Mesenchymal stem cell (in vitro differentiated cells and primary cell): ENCODE measurements at regions not wholly inside any gene's neighbourhood (a gene's known extent, or its start where the extent isn't known, plus 50 kb on each side); places are given as distances from the start of the nearest gene placed in this dataset.

Experiments
- DNase-seq: peaks from one replicate; pipeline ENCODE4 v3.0.0-alpha.2; 2013
- H2AFZ ChIP-seq: one replicate; pipeline ENCODE4 v1.6.1; 2013; ENCODE audit warnings: low read depth, mild to moderate bottlenecking, control low read depth, inconsistent platforms, low read length, moderate library complexity
- H2AK5ac ChIP-seq: 2 replicates; pipeline ENCODE4 v1.6.1; 2013; ENCODE audit warnings: low read length, moderate library complexity, mild to moderate bottlenecking, inconsistent platforms; ENCODE audit not compliant: severe bottlenecking
- H2BK120ac ChIP-seq: one replicate; pipeline ENCODE4 v1.6.1; 2013; ENCODE audit warnings: low read depth, mild to moderate bottlenecking, inconsistent platforms, low read length, moderate library complexity
- H2BK12ac ChIP-seq, 2 experiments: one replicate each; pipeline ENCODE4 v1.6.1; 2013; ENCODE audit warnings: inconsistent platforms in 2 of 2, low read length in 2 of 2, mild to moderate bottlenecking in 2 of 2, moderate library complexity in 2 of 2, control low read depth in 1 of 2
- H2BK15ac ChIP-seq: one replicate; pipeline ENCODE4 v1.6.1; 2013; ENCODE audit warnings: mild to moderate bottlenecking, low read depth, inconsistent platforms; ENCODE audit not compliant: poor library complexity, severe bottlenecking
- H2BK5ac ChIP-seq: 2 replicates; pipeline ENCODE4 v1.6.1; 2013; ENCODE audit warnings: low read depth, mild to moderate bottlenecking, low read length, control low read depth, inconsistent platforms; ENCODE audit not compliant: poor library complexity, severe bottlenecking
- H3K14ac ChIP-seq, 2 experiments: one replicate each; pipeline ENCODE4 v1.6.1; 2013; ENCODE audit warnings: inconsistent platforms in 2 of 2, low read length in 2 of 2, control low read depth in 1 of 2, mild to moderate bottlenecking in 1 of 2, moderate library complexity in 1 of 2
- H3K18ac ChIP-seq, 2 experiments: one replicate each; pipeline ENCODE4 v1.6.1; 2013; ENCODE audit warnings: inconsistent platforms in 2 of 2, low read length in 2 of 2, control low read depth in 1 of 2, low read depth in 1 of 2, mild to moderate bottlenecking in 1 of 2
- H3K23ac ChIP-seq, 2 experiments: one replicate each; pipeline ENCODE4 v1.6.1; 2013; ENCODE audit warnings: inconsistent platforms in 2 of 2, low read length in 2 of 2, mild to moderate bottlenecking in 2 of 2, moderate library complexity in 2 of 2, control low read depth in 1 of 2
- H3K27ac ChIP-seq: 2 replicates; pipeline ENCODE4 v1.5.1; 2013; ENCODE audit warnings: mild to moderate bottlenecking, moderate library complexity, low read length, control low read depth, inconsistent platforms; ENCODE audit not compliant: poor library complexity, severe bottlenecking
- H3K27me3 ChIP-seq, 2 experiments: 2 replicates each; pipeline versions ENCODE4 v1.6.1 to v1.7.0; 2013; ENCODE audit warnings: low read length in 2 of 2, mild to moderate bottlenecking in 2 of 2, moderate library complexity in 2 of 2, control low read depth in 1 of 2, inconsistent platforms in 1 of 2; ENCODE audit not compliant: control insufficient read depth in 1 of 2, insufficient read depth in 1 of 2
- H3K36me3 ChIP-seq, 2 experiments: 2 replicates each; pipeline versions ENCODE4 v1.6.1 to v1.7.0; 2013; ENCODE audit warnings: low read length in 2 of 2, control low read depth in 1 of 2, inconsistent platforms in 1 of 2, low read depth in 1 of 2, mild to moderate bottlenecking in 1 of 2; ENCODE audit not compliant: insufficient read depth in 2 of 2, control insufficient read depth in 1 of 2
- H3K4ac ChIP-seq, 2 experiments: one replicate each; pipeline ENCODE4 v1.6.1; 2013; ENCODE audit warnings: inconsistent platforms in 2 of 2, low read length in 2 of 2, mild to moderate bottlenecking in 2 of 2, moderate library complexity in 2 of 2, control low read depth in 1 of 2, low read depth in 1 of 2
- H3K4me1 ChIP-seq: 2 replicates; pipeline ENCODE4 v1.6.1; 2013; ENCODE audit warnings: low read depth, low read length, control low read depth; ENCODE audit not compliant: control insufficient read depth, insufficient read depth
- H3K4me2 ChIP-seq: 2 replicates; pipeline ENCODE4 v1.6.1; 2013; ENCODE audit warnings: low read length, mild to moderate bottlenecking, inconsistent platforms; ENCODE audit not compliant: poor library complexity, severe bottlenecking
- H3K4me3 ChIP-seq, 2 experiments: 2 replicates each; pipeline versions ENCODE4 v1.5.1 to v1.7.0; 2013; ENCODE audit warnings: low read length in 2 of 2, mild to moderate bottlenecking in 2 of 2, control low read depth in 1 of 2, low read depth in 1 of 2; ENCODE audit not compliant: insufficient read depth in 1 of 2
- H3K79me1 ChIP-seq: replicated peaks from 2 replicates; pipeline ENCODE4 v1.6.1; 2013; ENCODE audit warnings: mild to moderate bottlenecking, control low read depth, low read length, inconsistent platforms; ENCODE audit not compliant: poor library complexity, severe bottlenecking
- H3K9ac ChIP-seq: 2 replicates; pipeline ENCODE4 v1.7.0; 2013; ENCODE audit warnings: mild to moderate bottlenecking, low read length, moderate library complexity
- H3K9me3 ChIP-seq: 2 replicates; pipeline ENCODE4 v1.7.0; 2013; ENCODE audit warnings: mild to moderate bottlenecking, low read length; ENCODE audit not compliant: control insufficient read depth
- H4K8ac ChIP-seq: one replicate; pipeline ENCODE4 v1.6.1; 2013; ENCODE audit warnings: inconsistent platforms, mild to moderate bottlenecking, low read length, moderate library complexity
- H4K91ac ChIP-seq: one replicate; pipeline ENCODE4 v1.6.1; 2013; ENCODE audit warnings: mild to moderate bottlenecking, low read length, inconsistent platforms
- WGBS: methylation state at CpG from one replicate; pipeline ENCODE4 v1.1.7; 2013; ENCODE audit warnings: mixed read lengths; 5-methylcytosine and 5-hydroxymethylcytosine counted together

DNA sequence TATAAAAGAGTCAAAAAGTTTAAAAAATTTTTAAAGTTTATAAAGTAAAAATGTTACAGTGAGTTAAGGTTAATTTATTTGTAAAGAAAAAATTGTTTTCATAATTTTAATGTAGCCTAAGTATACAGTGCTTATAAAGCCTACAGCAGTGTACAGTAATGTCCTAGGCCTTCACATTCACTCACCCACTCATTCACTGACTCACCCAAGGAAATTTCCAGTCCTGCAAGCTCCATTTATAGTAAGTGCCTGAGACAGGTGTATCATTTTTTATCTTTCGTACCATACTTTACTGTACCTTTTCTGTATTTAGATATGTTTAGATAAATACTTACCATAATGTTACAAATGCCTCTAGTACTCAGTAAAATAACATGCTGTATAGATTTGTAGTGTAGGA, 269.7 kb upstream of the PHF14 start:
- Histone ChIP-seq H3K4me3 (no peak overlapping the region), H3K36me3 (no peaks in the 10 kb centered on the region), H3K9me3 (peaks cover 8% of the 10 kb centered on the region), H2AK5ac (no peak overlapping the region), H3K4me1 (no peaks in the 10 kb centered on the region), H3K23ac (no peak overlapping the region), H4K91ac (no peak overlapping the region), H3K27me3 (no peaks in the 10 kb centered on the region), H2BK12ac (no peak overlapping the region), H3K27ac (no peak overlapping the region), H3K79me1 (no peaks in the 10 kb centered on the region), H2BK5ac (no peak overlapping the region), H2BK15ac (no peak overlapping the region), H3K4ac (no peak overlapping the region), H4K8ac (no peak overlapping the region), H3K4me2 (no peak overlapping the region), H3K9ac (no peak overlapping the region), H3K18ac (no peak overlapping the region), H3K14ac (no peak overlapping the region), H2BK120ac (no peak overlapping the region), H2AFZ (no peak overlapping the region)
- DNase-seq, result no peak
- WGBS, result no CpG with 5 or more reads among the region's 1 CpG

- no peak overlapping the region for H4K8ac ChIP-seq
- H3K9me3 ChIP-seq, result peaks cover 8% of the 10 kb centered on the region
- no peak overlapping the region for H3K23ac ChIP-seq
- no peak overlapping the region for H2BK5ac ChIP-seq
- H3K27ac ChIP-seq, result no peak overlapping the region
- H2AFZ ChIP-seq, result no peak overlapping the region
- H3K14ac ChIP-seq, result no peak overlapping the region
- H3K4me2 ChIP-seq, result no peak overlapping the region
- no peak overlapping the region for H2BK120ac ChIP-seq
- DNase-seq, result no peak
- H3K4me1 ChIP-seq, result no peaks in the 10 kb centered on the region
- no peak overlapping the region for H2AK5ac ChIP-seq
- no peak overlapping the region for H3K4ac ChIP-seq
- H3K9ac ChIP-seq, result no peak overlapping the region
- H2BK15ac ChIP-seq, result no peak overlapping the region
- no peaks in the 10 kb centered on the region for H3K27me3 ChIP-seq
- H3K18ac ChIP-seq, result no peak overlapping the region
- peak overlapping the region; percentile 15 for H4K91ac ChIP-seq
- no peaks in the 10 kb centered on the region for H3K36me3 ChIP-seq
- H2BK12ac ChIP-seq, result no peak overlapping the region
- no peaks in the 10 kb centered on the region for H3K79me1 ChIP-seq
- H3K4me3 ChIP-seq, result no peak overlapping the region
- 98% methylated on average over 3 of the region's 4 CpGs for WGBS
Measured at GRCh38 chr7:10704653-10705052, 269.0 kb upstream of the PHF14 start.

- 86% methylated on average over 3 of the region's 3 CpGs for WGBS
- Histone ChIP-seq H2AFZ (no peak overlapping the region), H3K18ac (no peak overlapping the region), H3K27me3 (no peaks in the 10 kb centered on the region), H3K9ac (no peak overlapping the region), H3K9me3 (peaks cover 3% of the 10 kb centered on the region), H3K4ac (no peak overlapping the region), H3K4me3 (no peak overlapping the region), H2BK120ac (no peak overlapping the region), H4K8ac (no peak overlapping the region), H3K14ac (no peak overlapping the region), H3K23ac (no peak overlapping the region), H3K36me3 (no peaks in the 10 kb centered on the region), H2AK5ac (no peak overlapping the region), H3K27ac (no peak overlapping the region), H2BK5ac (no peak overlapping the region), H3K79me1 (no peaks in the 10 kb centered on the region), H2BK15ac (no peak overlapping the region), H3K4me1 (no peaks in the 10 kb centered on the region), H2BK12ac (no peak overlapping the region), H4K91ac (no peak overlapping the region), H3K4me2 (no peak overlapping the region)
- no peak for DNase-seq
Measured at GRCh38 chr7:10706875-10707493, 266.7 kb upstream of the PHF14 start.

- no peaks in the 10 kb centered on the region for H3K27me3 ChIP-seq
- H3K9me3 ChIP-seq, result peaks cover 3% of the 10 kb centered on the region
- no peak overlapping the region for H2AFZ ChIP-seq
- H3K4ac ChIP-seq, result no peak overlapping the region
- no peak overlapping the region for H2BK15ac ChIP-seq
- no peak overlapping the region for H3K14ac ChIP-seq
- H2BK12ac ChIP-seq, result no peak overlapping the region
- H2BK120ac ChIP-seq, result no peak overlapping the region
- no peak overlapping the region for H3K27ac ChIP-seq
- no peak overlapping the region for H3K23ac ChIP-seq
- H3K4me1 ChIP-seq, result no peaks in the 10 kb centered on the region
- H2AK5ac ChIP-seq, result no peak overlapping the region
- DNase-seq, result no peak
- no peak overlapping the region for H3K18ac ChIP-seq
- H3K4me2 ChIP-seq, result no peak overlapping the region
- no peak overlapping the region for H4K8ac ChIP-seq
- H2BK5ac ChIP-seq, result no peak overlapping the region
- 35% methylated on average over 1 of the region's 1 CpG for WGBS
- no peak overlapping the region for H3K9ac ChIP-seq
- no peak overlapping the region for H3K4me3 ChIP-seq
- no peak overlapping the region for H4K91ac ChIP-seq
- no peaks in the 10 kb centered on the region for H3K36me3 ChIP-seq
- no peaks in the 10 kb centered on the region for H3K79me1 ChIP-seq
Measured at GRCh38 chr7:10707519-10707918, 266.2 kb upstream of the PHF14 start.
